Upper lobe of left lung (tissue), 6 donors: ENCODE measurements at regions not wholly inside any gene's neighbourhood (a gene's known extent, or its start where the extent isn't known, plus 50 kb on each side); places are given as distances from the start of the nearest gene placed in this dataset.

Experiments
- ATAC-seq, 2 donors: fragments of 200-7000 bp; cut with Tn5 transposase; one replicate each; pipeline ENCODE4 v1.9.1; 2022; ENCODE audit warnings: mild to moderate bottlenecking in 2 of 2, moderate library complexity in 2 of 2; ENCODE audit not compliant: low FRiP score in 2 of 2
- DNase-seq, 2 donors: peaks; one replicate each; pipeline ENCODE4 v3.0.0-alpha.2; 2019 to 2020
- H3K27ac ChIP-seq, 4 donors: fragments of 200-600 bp; sonication (generic); one replicate each; pipeline ENCODE4 v1.5.1; 2016 to 2019
- H3K27me3 ChIP-seq, 4 donors: fragments of 200-600 bp; sonication (generic); one replicate each; pipeline ENCODE4 v1.5.1; 2017 to 2019
- H3K36me3 ChIP-seq, 4 donors: fragments of 200-600 bp; sonication (generic); one replicate each; pipeline ENCODE4 v1.5.1; 2016 to 2019
- H3K4me1 ChIP-seq, 4 donors: fragments of 200-600 bp; sonication (generic); one replicate each; pipeline ENCODE4 v1.5.1; 2018 to 2019
- H3K4me3 ChIP-seq, 4 donors: fragments of 200-600 bp; sonication (generic); one replicate each; pipeline ENCODE4 v1.5.1; 2017 to 2019; ENCODE audit warnings: mild to moderate bottlenecking in 2 of 4, moderate library complexity in 1 of 4
- H3K9me3 ChIP-seq, 4 donors: fragments of 200-600 bp; sonication (generic); one replicate each; pipeline ENCODE4 v1.5.1; 2018 to 2019
- EP300 ChIP-seq, 4 donors: sonication (generic); formaldehyde crosslinking; IDR thresholded peaks; one replicate each; pipeline ENCODE4 v1.5.1; 2017; ENCODE audit warnings: antibody characterized with exemption in 4 of 4, control low read depth in 2 of 4
- POLR2A ChIP-seq, 4 donors: fragments of 450-650 bp; IDR thresholded peaks; one replicate each; pipeline ENCODE4 v1.5.1; 2016 to 2017; ENCODE audit warnings: antibody characterized with exemption in 4 of 4, mild to moderate bottlenecking in 2 of 4
- POLR2AphosphoS5 ChIP-seq, 2 donors: sonication (generic); formaldehyde crosslinking; IDR thresholded peaks; one replicate each; pipeline ENCODE4 v1.5.1; 2017; ENCODE audit warnings: antibody characterized with exemption in 2 of 2
- WGBS, 2 donors: methylation state at CpG; one replicate each; pipeline ENCODE4 v1.1.5; 2017 to 2018; 5-methylcytosine and 5-hydroxymethylcytosine counted together
- TF ChIP-seq, protein P1 (sequence below), 6 experiments: fragments of 450-650 bp in 4 of 6; fragments of 200-600 bp in 2 of 6; sonication (generic) in 2 of 6; IDR thresholded peaks; one replicate each; pipeline ENCODE4 v1.5.1; 2016 to 2019; ENCODE audit warnings: antibody characterized with exemption in 6 of 6
- donor health status: DM: no; HTN: no; CAD: no; lungs with moderate emphysema.
- donor health status: DM: no; HTN: yes; CAD: no; lungs with severe emphysema.

DNA sequence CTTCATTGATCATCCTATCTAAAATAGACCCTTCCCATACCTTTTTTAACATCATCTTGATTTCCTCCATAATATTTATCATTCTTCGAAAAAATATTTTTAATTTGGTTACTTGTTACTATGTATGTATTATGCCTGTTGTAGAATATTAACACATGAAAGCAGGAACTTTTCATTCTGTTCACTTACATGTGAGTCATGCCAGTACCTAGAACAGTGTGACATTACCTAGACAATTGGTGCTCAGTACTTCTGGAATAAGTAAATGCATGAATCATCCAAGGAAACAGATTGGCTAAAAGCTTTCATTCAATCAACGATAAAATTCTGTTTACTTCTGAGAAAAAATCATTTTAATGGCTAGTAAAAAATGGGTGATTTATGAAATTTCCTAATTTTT is 76.4 kb downstream of the CXXC4 start:
- Histone ChIP-seq H3K9me3 (no peaks in the 10 kb centered on the region), H3K27ac (no peak overlapping the region), H3K27me3 (no peaks in the 10 kb centered on the region), H3K36me3 (no peaks in the 10 kb centered on the region), H3K4me3 (no peak overlapping the region), H3K4me1 (no peaks in the 10 kb centered on the region)
- WGBS, 2 donors = 94 to 96% methylated on average over 2 of the region's 2 CpGs
- ATAC-seq (no peak), DNase-seq (no peak)
- no peak for TF ChIP-seq EP300 (IDR thresholded peaks at IDR 0.05)
- TF ChIP-seq, protein P1, sequence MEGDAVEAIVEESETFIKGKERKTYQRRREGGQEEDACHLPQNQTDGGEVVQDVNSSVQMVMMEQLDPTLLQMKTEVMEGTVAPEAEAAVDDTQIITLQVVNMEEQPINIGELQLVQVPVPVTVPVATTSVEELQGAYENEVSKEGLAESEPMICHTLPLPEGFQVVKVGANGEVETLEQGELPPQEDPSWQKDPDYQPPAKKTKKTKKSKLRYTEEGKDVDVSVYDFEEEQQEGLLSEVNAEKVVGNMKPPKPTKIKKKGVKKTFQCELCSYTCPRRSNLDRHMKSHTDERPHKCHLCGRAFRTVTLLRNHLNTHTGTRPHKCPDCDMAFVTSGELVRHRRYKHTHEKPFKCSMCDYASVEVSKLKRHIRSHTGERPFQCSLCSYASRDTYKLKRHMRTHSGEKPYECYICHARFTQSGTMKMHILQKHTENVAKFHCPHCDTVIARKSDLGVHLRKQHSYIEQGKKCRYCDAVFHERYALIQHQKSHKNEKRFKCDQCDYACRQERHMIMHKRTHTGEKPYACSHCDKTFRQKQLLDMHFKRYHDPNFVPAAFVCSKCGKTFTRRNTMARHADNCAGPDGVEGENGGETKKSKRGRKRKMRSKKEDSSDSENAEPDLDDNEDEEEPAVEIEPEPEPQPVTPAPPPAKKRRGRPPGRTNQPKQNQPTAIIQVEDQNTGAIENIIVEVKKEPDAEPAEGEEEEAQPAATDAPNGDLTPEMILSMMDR (IDR thresholded peaks at IDR 0.05) = no peak

DNA sequence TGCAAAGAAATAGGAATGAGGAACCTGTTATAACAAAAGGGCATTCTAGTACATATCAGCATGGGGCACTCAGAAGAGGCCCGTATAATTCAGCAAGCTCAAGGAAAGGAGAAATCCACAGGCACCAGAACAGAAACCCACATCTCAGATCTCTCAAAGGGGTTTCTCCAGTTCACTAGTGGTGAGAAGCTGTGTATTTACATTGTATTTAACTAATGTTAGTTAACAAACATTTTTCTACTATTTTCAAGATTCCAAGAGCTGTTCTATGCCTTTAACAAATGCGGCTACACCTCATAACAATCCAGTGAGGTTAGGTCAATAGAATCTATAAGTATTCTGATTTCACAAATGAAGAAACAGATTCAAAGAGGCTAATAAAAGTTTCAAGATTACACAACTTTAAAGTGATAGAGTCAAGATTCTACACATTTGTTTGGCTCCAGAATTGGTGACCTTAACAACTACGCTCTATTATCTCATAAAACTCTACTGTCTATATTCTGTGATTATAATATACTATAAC is 77.3 kb downstream of the CXXC4 start:
- H3K9me3 ChIP-seq = no peaks in the 10 kb centered on the region
- TF ChIP-seq POLR2A (IDR thresholded peaks at IDR 0.05) (no peak), EP300 (IDR thresholded peaks at IDR 0.05) (no peak), POLR2AphosphoS5 (IDR thresholded peaks at IDR 0.05) (no peak)
- TF ChIP-seq, protein P1 (IDR thresholded peaks at IDR 0.05) = no peak
- no peak overlapping the region for H3K4me3 ChIP-seq
- DNase-seq = no peak
- H3K4me1 ChIP-seq = no peaks in the 10 kb centered on the region
- no peaks in the 10 kb centered on the region for H3K27me3 ChIP-seq
- no peaks in the 10 kb centered on the region for H3K36me3 ChIP-seq
- ATAC-seq = no peak
- no peak overlapping the region for H3K27ac ChIP-seq
- WGBS, 2 donors = 83% methylated on average over 3 of the region's 3 CpGs

DNA sequence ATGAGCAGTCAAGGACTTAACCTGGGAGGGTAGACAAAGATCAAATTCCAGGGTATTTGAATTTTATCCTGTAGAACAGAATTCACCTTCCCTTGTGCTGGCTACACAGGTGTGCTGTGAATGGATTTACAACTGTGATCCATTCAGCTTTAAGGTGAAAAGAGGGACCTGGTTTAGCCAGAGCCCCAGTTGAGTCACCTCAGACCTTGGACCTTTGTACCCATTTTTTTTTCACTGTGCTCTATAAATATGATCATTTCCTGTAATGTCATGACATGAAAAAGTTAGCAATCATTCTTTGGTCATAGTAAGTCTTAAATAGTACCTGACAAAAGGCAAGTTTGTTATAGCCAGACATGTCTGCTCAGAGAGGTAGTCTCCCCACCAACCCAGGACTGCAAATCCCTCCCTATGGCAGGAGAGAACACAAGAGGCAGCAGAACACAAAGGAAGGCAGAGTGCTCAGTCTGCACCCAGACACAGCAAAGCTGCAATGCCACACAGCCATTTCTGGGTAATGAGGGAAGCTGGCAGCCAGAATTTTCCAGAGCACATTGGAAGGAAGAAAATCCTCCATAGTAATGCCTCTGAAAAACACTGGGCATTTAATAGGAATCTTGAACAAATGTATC is 77.9 kb downstream of the CXXC4 start:
- no peaks in the 10 kb centered on the region for H3K36me3 ChIP-seq
- no peak overlapping the region for H3K4me3 ChIP-seq
- no peaks in the 10 kb centered on the region for H3K4me1 ChIP-seq
- no peak for DNase-seq
- H3K27me3 ChIP-seq = no peaks in the 10 kb centered on the region
- ATAC-seq = no peak
- no peak overlapping the region for H3K27ac ChIP-seq
- TF ChIP-seq, protein P1 (IDR thresholded peaks at IDR 0.05) = no peak
- no peak for TF ChIP-seq POLR2A (IDR thresholded peaks at IDR 0.05)
- TF ChIP-seq POLR2AphosphoS5 (IDR thresholded peaks at IDR 0.05) = no peak
- TF ChIP-seq EP300 (IDR thresholded peaks at IDR 0.05) = no peak
- H3K9me3 ChIP-seq = no peaks in the 10 kb centered on the region

DNA sequence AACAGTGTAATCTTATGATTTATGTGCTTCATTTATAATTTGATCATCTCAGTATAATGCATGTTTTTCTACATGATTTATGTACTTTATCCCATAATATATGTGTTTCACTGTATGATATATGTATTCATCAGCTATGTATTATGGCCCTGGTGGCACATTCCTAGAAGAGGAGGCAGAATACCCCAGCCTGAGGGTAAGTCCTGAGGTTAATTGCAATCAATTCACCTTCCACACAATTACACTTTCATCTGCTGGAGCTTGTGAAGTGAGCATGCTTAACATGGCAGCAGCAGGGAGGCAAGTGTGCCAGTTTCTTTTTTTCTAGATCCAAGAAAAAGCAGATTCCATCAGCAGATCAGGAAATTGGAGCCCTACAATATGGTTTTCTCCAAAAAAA is 81.2 kb downstream of the CXXC4 start:
- no peak overlapping the region for H3K4me3 ChIP-seq
- ATAC-seq = no peak
- H3K4me1 ChIP-seq = no peaks in the 10 kb centered on the region
- no peaks in the 10 kb centered on the region for H3K9me3 ChIP-seq
- TF ChIP-seq, protein P1 (IDR thresholded peaks at IDR 0.05) = no peak
- TF ChIP-seq EP300 (IDR thresholded peaks at IDR 0.05) (no peak), POLR2A (IDR thresholded peaks at IDR 0.05) (no peak), POLR2AphosphoS5 (IDR thresholded peaks at IDR 0.05) (no peak)
- no peak for DNase-seq
- no peak overlapping the region for H3K27ac ChIP-seq
- H3K27me3 ChIP-seq = no peaks in the 10 kb centered on the region
- H3K36me3 ChIP-seq = no peaks in the 10 kb centered on the region

DNA sequence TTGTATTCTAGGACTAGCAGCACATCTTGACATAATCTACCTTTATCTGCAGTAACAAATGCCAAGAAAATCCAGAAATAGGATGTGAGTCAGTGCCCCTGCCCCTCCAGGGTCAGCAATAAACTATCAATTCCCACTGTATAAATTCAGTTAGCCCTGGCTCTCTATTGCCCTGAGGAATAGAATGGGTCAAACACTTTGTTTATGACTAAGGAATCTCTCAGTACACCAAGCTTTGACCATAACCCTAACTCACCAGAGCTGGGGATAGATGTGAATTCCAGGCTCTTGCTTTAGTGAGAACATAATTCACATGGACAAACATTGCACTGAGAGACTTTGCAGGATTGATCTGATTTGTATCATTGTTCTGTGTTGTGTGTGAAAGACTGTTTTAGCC is 82.3 kb downstream of the CXXC4 start:
- no peak for ATAC-seq
- no peaks in the 10 kb centered on the region for H3K36me3 ChIP-seq
- TF ChIP-seq, protein P1 (IDR thresholded peaks at IDR 0.05) = no peak
- no peak for TF ChIP-seq POLR2AphosphoS5 (IDR thresholded peaks at IDR 0.05)
- no peak for TF ChIP-seq POLR2A (IDR thresholded peaks at IDR 0.05)
- TF ChIP-seq EP300 (IDR thresholded peaks at IDR 0.05) = no peak
- DNase-seq = no peak
- H3K9me3 ChIP-seq = no peaks in the 10 kb centered on the region
- H3K27me3 ChIP-seq = no peaks in the 10 kb centered on the region
- H3K4me1 ChIP-seq = no peaks in the 10 kb centered on the region
- H3K4me3 ChIP-seq = no peak overlapping the region
- no peak overlapping the region for H3K27ac ChIP-seq
